Chondrocyte (in vitro differentiated cells): ENCODE measurements at regions not wholly inside any gene's neighbourhood (a gene's known extent, or its start where the extent isn't known, plus 50 kb on each side); places are given as distances from the start of the nearest gene placed in this dataset.

Experiments used
- DNase-seq: peaks from one replicate; pipeline ENCODE4 v3.0.0; 2021; ENCODE audit warnings: mixed read lengths, low spot score
- H3K27ac Mint-ChIP-seq: one replicate; pipeline ENCODE4 v1.8.0; 2021; ENCODE audit warnings: mild to moderate bottlenecking, moderate library complexity, mixed read lengths; ENCODE audit not compliant: unreplicated experiment
- H3K27me3 Mint-ChIP-seq: 2 replicates; pipeline ENCODE4 v1.8.0; 2021; ENCODE audit warnings: low read depth, mixed read lengths
- H3K36me3 Mint-ChIP-seq: 2 replicates; pipeline ENCODE4 v1.8.0; 2021; ENCODE audit warnings: low read depth, mixed read lengths
- H3K4me1 Mint-ChIP-seq: 2 replicates; pipeline ENCODE4 v1.8.0; 2021; ENCODE audit warnings: low read depth, mild to moderate bottlenecking, mixed read lengths
- H3K4me3 Mint-ChIP-seq: one replicate; pipeline ENCODE4 v1.8.0; 2021; ENCODE audit warnings: mild to moderate bottlenecking, moderate library complexity, mixed read lengths; ENCODE audit not compliant: unreplicated experiment
- H3K9me3 Mint-ChIP-seq: 2 replicates; pipeline ENCODE4 v1.8.0; 2021; ENCODE audit warnings: low read depth, mixed read lengths
- TF ChIP-seq, protein P1 (sequence below): fragments of 200-600 bp; sonication (generic); IDR thresholded peaks from 2 replicates; pipeline ENCODE4 v1.5.0; 2021; ENCODE audit warnings: antibody characterized with exemption, mild to moderate bottlenecking, moderate library complexity

DNA sequence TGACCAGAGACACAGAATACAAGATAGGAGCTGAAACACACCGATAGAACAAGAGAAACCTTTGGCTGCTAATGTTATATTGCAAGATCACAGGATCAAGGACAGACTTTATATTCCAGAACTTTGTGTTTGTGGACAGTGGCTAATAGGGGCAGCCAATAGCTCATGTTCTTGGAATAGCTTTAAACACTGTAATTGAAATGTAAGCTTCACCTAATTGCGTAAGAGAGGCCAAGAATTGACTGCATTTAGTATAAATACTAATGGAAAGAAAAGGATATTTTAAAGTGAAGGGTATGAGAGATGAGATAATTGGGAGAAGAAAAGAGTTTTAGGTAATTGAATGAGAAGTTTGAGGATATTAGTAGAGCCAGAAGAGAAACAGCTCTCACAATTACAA, 758.8 kb downstream of the CDH11 start:
- no peaks in the 10 kb centered on the region for H3K27me3 Mint-ChIP-seq

DNA sequence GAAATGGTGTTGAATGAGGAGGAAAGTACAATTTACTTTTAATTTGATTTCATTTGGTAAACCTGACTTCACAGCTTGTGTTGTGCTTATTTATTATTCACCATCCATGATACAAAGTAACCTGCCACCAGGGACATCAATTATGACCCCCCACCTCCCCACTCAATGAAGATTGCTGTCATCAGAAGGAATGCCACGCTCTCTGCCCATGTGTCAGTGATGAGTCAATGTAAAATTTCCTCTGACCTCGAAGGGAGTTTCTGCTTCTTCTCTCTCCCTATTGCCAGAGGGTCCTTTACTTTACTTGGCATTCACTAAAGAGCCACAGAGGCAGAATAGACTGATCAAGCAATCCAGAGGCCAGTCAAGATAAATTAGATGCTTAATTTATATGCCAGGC, 759.7 kb downstream of the CDH11 start:
- TF ChIP-seq, protein P1, sequence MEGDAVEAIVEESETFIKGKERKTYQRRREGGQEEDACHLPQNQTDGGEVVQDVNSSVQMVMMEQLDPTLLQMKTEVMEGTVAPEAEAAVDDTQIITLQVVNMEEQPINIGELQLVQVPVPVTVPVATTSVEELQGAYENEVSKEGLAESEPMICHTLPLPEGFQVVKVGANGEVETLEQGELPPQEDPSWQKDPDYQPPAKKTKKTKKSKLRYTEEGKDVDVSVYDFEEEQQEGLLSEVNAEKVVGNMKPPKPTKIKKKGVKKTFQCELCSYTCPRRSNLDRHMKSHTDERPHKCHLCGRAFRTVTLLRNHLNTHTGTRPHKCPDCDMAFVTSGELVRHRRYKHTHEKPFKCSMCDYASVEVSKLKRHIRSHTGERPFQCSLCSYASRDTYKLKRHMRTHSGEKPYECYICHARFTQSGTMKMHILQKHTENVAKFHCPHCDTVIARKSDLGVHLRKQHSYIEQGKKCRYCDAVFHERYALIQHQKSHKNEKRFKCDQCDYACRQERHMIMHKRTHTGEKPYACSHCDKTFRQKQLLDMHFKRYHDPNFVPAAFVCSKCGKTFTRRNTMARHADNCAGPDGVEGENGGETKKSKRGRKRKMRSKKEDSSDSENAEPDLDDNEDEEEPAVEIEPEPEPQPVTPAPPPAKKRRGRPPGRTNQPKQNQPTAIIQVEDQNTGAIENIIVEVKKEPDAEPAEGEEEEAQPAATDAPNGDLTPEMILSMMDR = no peak
- no peaks in the 10 kb centered on the region for H3K36me3 Mint-ChIP-seq
- H3K27me3 Mint-ChIP-seq = no peaks in the 10 kb centered on the region
- H3K27ac Mint-ChIP-seq = no peak overlapping the region
- H3K4me1 Mint-ChIP-seq = peaks cover 24% of the 10 kb centered on the region
- DNase-seq = no peak
- no peaks in the 10 kb centered on the region for H3K9me3 Mint-ChIP-seq
- no peak overlapping the region for H3K4me3 Mint-ChIP-seq

More for the DNA sequence above, 758.8 kb downstream of the CDH11 start:
- H3K9me3 Mint-ChIP-seq = no peaks in the 10 kb centered on the region
- no peak overlapping the region for H3K27ac Mint-ChIP-seq
- TF ChIP-seq, protein P1 = no peak
- DNase-seq = no peak
- H3K36me3 Mint-ChIP-seq = no peaks in the 10 kb centered on the region
- no peak overlapping the region for H3K4me3 Mint-ChIP-seq
- H3K4me1 Mint-ChIP-seq = peaks cover 24% of the 10 kb centered on the region

DNA sequence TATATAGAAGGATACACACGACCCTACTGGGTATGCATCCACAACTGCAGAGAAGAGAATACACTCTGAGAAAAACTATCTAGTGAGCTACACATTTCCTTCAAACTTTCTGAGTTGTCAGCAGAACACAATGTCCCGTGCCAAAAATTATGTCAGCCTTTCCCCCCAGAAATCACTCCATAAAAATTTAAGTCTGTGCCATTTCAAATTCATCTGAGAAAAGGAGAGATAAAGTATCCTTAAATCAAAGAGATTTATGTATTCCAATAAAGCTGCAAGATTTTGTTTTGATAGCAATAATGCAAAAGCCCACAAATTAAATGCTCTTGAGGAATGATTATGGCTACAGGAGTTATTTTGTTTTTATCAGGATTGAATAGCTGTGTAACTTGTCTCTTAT, 760.1 kb downstream of the CDH11 start:
- no peak overlapping the region for H3K27ac Mint-ChIP-seq

DNA sequence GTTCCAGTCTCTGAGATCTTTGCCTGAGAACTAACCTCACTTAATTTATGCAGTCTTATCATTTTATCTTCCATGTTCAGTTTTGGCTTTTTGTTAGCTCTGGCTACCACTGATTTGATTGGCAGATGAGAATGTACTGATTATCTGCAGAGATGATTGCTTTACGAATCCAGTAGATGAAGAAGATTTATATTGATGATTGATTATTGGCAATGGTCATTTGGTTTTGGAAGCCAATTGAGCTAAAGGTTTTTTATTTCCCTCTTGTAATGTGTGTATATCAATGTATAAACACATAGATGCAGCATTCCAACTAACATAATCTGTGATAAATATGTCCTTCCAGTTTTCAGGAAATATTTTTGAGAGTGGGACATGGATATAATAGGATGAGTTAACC, 763.6 kb downstream of the CDH11 start:
- Mint-ChIP-seq H3K27me3 (no peaks in the 10 kb centered on the region), H3K4me1 (peaks cover 34% of the 10 kb centered on the region), H3K4me3 (no peak overlapping the region), H3K36me3 (no peaks in the 10 kb centered on the region), H3K9me3 (no peaks in the 10 kb centered on the region), H3K27ac (no peak overlapping the region)
- no peak for DNase-seq
- TF ChIP-seq, protein P1 = no peak

More for the DNA sequence above, 760.1 kb downstream of the CDH11 start:
- Mint-ChIP-seq H3K27me3 (no peaks in the 10 kb centered on the region), H3K4me1 (peaks cover 28% of the 10 kb centered on the region), H3K4me3 (no peak overlapping the region), H3K9me3 (no peaks in the 10 kb centered on the region), H3K36me3 (no peaks in the 10 kb centered on the region)
- TF ChIP-seq, protein P1 = no peak
- DNase-seq = no peak

DNA sequence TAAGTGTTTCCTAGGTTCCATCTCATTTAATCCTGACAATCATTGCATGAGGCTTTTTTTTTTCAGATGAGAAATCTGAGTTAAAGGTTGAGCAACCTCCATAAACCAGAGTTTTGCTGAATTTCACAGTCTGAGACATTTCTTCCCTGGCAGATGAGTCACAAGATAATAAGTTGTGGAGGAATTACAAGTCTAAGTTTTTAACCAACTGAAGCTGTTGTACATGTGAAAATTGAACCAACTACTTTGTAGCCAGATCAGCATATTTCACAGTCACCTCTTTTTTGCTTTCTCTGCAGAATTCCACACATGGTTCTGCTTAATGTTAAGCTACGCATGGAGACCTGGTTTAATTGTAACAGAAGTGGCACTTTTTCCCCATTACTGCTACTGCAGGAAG, 765.6 kb downstream of the CDH11 start:
- TF ChIP-seq, protein P1 = no peak
- Mint-ChIP-seq H3K27ac (peak overlapping the region; percentile 93), H3K9me3 (peaks cover 2% of the 10 kb centered on the region), H3K4me3 (no peak overlapping the region), H3K36me3 (no peaks in the 10 kb centered on the region), H3K4me1 (peaks cover 24% of the 10 kb centered on the region), H3K27me3 (no peaks in the 10 kb centered on the region)
- DNase-seq = no peak
